C4-2B (cell line): ENCODE measurements at regions not wholly inside any gene's neighbourhood (a gene's known extent, or its start where the extent isn't known, plus 50 kb on each side); places are given as distances from the start of the nearest gene placed in this dataset.

ENCODE experiments used
- ZFX ChIP-seq: fragments of 450-650 bp; IDR thresholded peaks from 2 replicates; pipeline ENCODE4 v1.6.1; 2017
- TF ChIP-seq, protein P1 (sequence below): fragments of 450-650 bp; conservative IDR thresholded peaks from 2 replicates; pipeline ENCODE4 v1.5.1; 2017; ENCODE audit warnings: mild to moderate bottlenecking

DNA sequence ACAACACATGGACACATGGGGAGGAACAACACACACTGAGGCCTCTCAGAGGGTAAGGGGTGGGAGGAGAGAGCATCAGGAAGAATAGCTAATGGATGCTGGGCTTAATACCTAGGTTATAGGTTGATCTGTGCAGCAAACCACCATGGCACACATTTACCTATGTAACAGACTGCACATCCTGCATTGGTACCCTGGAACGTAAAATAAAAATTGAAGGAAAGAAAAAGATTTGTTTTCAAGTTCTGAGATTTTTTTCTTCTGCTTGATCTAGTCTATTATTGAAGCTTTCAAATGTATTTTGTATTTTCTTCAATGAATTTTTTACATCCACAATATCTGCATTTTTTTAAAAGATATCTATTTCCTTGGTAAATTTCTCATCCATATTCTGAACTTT lies 59.3 kb upstream of the SLC4A10 start:
- TF ChIP-seq, protein P1, sequence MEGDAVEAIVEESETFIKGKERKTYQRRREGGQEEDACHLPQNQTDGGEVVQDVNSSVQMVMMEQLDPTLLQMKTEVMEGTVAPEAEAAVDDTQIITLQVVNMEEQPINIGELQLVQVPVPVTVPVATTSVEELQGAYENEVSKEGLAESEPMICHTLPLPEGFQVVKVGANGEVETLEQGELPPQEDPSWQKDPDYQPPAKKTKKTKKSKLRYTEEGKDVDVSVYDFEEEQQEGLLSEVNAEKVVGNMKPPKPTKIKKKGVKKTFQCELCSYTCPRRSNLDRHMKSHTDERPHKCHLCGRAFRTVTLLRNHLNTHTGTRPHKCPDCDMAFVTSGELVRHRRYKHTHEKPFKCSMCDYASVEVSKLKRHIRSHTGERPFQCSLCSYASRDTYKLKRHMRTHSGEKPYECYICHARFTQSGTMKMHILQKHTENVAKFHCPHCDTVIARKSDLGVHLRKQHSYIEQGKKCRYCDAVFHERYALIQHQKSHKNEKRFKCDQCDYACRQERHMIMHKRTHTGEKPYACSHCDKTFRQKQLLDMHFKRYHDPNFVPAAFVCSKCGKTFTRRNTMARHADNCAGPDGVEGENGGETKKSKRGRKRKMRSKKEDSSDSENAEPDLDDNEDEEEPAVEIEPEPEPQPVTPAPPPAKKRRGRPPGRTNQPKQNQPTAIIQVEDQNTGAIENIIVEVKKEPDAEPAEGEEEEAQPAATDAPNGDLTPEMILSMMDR = no peak
- TF ChIP-seq ZFX = no peak
